K562 (cell line): ENCODE measurements at regions not wholly inside any gene's neighbourhood (a gene's known extent, or its start where the extent isn't known, plus 50 kb on each side); places are given as distances from the start of the nearest gene placed in this dataset.

Experiments used
- ATAC-seq: fragments of 200-7000 bp; cut with Tn5 transposase; 3 replicates; pipeline ENCODE4 v1.9.1; 2020; ENCODE audit warnings: moderate library complexity
- BruUV-seq: library from RNA; stranded (reverse); fragments of 400-500 nt; replicated peaks from 2 replicates; lab custom pipeline; 2021; lab: Mats Ljungman, UMichigan
- CTCF ChIA-PET: fragments of 300-600 bp; formaldehyde crosslinking; extraction: SDS; loops from one replicate; lab custom pipeline; 2021; ENCODE audit warnings: low intra/inter-chr PET ratio; lab: Yijun Ruan, JAX
- POLR2A ChIA-PET: fragments of 300-600, 350-650 bp; sonication (Branson Sonifier 250); formaldehyde crosslinking; extraction: SDS; loops from one replicate; lab custom pipeline; 2021; ENCODE audit warnings: antibody characterized with exemption, inconsistent platforms; lab: Yijun Ruan, JAX
- DNase-seq, 4 experiments: peaks; one replicate each; pipeline versions ENCODE4 v3.0.0 to v3.0.0-alpha.2; 2011 to 2018; ENCODE audit warnings: low spot score in 3 of 4, mixed read lengths in 3 of 4; ENCODE audit errors: extremely low read depth in 1 of 4
- FAIRE-seq: peaks from 2 replicates; lab custom pipeline; 2011; peaks lifted over from hg19 to GRCh38; lab: Jason Lieb, UNC
- H2AFZ ChIP-seq: 2 replicates; pipeline ENCODE4 v1.6.0; 2011; ENCODE audit warnings: low read depth, low read length, control low read depth, inconsistent platforms
- H3K27ac ChIP-seq: fragments of 200-600 bp; 3 replicates; pipeline ENCODE4 v1.8.0; 2011; ENCODE audit warnings: low read depth, mild to moderate bottlenecking, control low read depth, inconsistent platforms, low read length, moderate library complexity, mixed read lengths; ENCODE audit errors: extremely low read depth
- H3K27me3 ChIP-seq, 2 experiments: fragments of 300-600 bp in 1 of 2; 2 replicates in 1 of 2; 3 replicates in 1 of 2; pipeline versions ENCODE4 v1.6.0 to v1.8.0; 2011; ENCODE audit warnings: inconsistent platforms in 2 of 2, low read length in 2 of 2, mild to moderate bottlenecking in 1 of 2, mixed read lengths in 1 of 2, moderate library complexity in 1 of 2; ENCODE audit not compliant: control insufficient read depth in 2 of 2, insufficient read depth in 2 of 2
- H3K36me3 ChIP-seq: fragments of 300-600 bp; 3 replicates; pipeline ENCODE4 v1.8.0; 2011; ENCODE audit warnings: mild to moderate bottlenecking, low read length, inconsistent platforms; ENCODE audit not compliant: control insufficient read depth, insufficient read depth
- H3K4me1 ChIP-seq, 2 experiments: fragments of 200-600 bp in 1 of 2; replicated peaks in 1 of 2; 2 replicates in 1 of 2; 3 replicates in 1 of 2; pipeline versions ENCODE4 v1.5.1 to v1.8.0; 2011; ENCODE audit warnings: inconsistent platforms in 2 of 2, low read length in 2 of 2, mild to moderate bottlenecking in 1 of 2, mixed read lengths in 1 of 2, moderate library complexity in 1 of 2; ENCODE audit not compliant: control insufficient read depth in 2 of 2, insufficient read depth in 2 of 2
- H3K4me2 ChIP-seq: 2 replicates; pipeline ENCODE4 v1.6.1; 2011; ENCODE audit warnings: low read length, control low read depth, inconsistent platforms, mixed read lengths; ENCODE audit not compliant: insufficient read depth
- H3K4me3 ChIP-seq: fragments of 200-600 bp; sonication (generic), shearing (Covaris generic); 2 replicates; pipeline ENCODE4 v1.5.1; 2016; ENCODE audit warnings: control low read depth, inconsistent platforms
- H3K79me2 ChIP-seq: fragments of 200-600 bp; 3 replicates; pipeline ENCODE4 v1.8.0; 2011; ENCODE audit warnings: low read length, inconsistent platforms; ENCODE audit not compliant: control insufficient read depth, insufficient read depth
- H3K9ac ChIP-seq, 2 experiments: 2 replicates each; pipeline versions ENCODE4 v1.6.0 to v1.6.1; 2011; ENCODE audit warnings: low read depth in 2 of 2, low read length in 2 of 2, control low read depth in 1 of 2, inconsistent platforms in 1 of 2, mild to moderate bottlenecking in 1 of 2, mixed read lengths in 1 of 2; ENCODE audit not compliant: insufficient read depth in 1 of 2
- H3K9me1 ChIP-seq: one replicate; pipeline ENCODE4 v1.6.0; 2011; ENCODE audit warnings: inconsistent platforms, mild to moderate bottlenecking, low read length, moderate library complexity; ENCODE audit not compliant: control insufficient read depth, insufficient read depth
- H3K9me3 ChIP-seq: replicated peaks from 2 replicates; pipeline ENCODE4 v1.5.1; 2011; ENCODE audit warnings: low read depth, low read length, inconsistent platforms; ENCODE audit not compliant: control insufficient read depth, insufficient read depth
- H4K20me1 ChIP-seq: replicated peaks from 2 replicates; pipeline ENCODE4 v1.6.1; 2011; ENCODE audit warnings: low read length, inconsistent platforms, mixed read lengths; ENCODE audit not compliant: control insufficient read depth, insufficient read depth
- DMBX1 ChIP-seq: fragments of 250-450 bp; sonication (Bioruptor Pico); IDR thresholded peaks from 2 replicates; pipeline ENCODE4 v1.8.0; 2022; ENCODE audit warnings: inconsistent platforms, mild to moderate bottlenecking, moderate library complexity, borderline replicate concordance
- HCFC1 ChIP-seq: IDR thresholded peaks from 2 replicates; pipeline ENCODE4 v1.6.1; 2012; ENCODE audit warnings: low read depth, low read length, improper control_type of control experiment
- NRF1 ChIP-seq, 2 experiments: fragments of 450-650 bp; IDR thresholded peaks in 1 of 2; conservative IDR thresholded peaks in 1 of 2; 2 replicates each; pipeline ENCODE4 v1.6.1; 2014; ENCODE audit warnings: mild to moderate bottlenecking in 2 of 2
- PHB2 ChIP-seq: fragments of 450-650 bp; IDR thresholded peaks from 2 replicates; pipeline ENCODE4 v1.6.1; 2017; ENCODE audit warnings: low read depth
- PPARD ChIP-seq: fragments of 250-450 bp; sonication (Bioruptor Pico); IDR thresholded peaks from 2 replicates; pipeline ENCODE4 v1.8.0; 2022; ENCODE audit warnings: inconsistent platforms, mild to moderate bottlenecking, moderate library complexity
- RFX5 ChIP-seq: IDR thresholded peaks from 2 replicates; pipeline ENCODE4 v1.6.1; 2011; ENCODE audit warnings: low read depth, mild to moderate bottlenecking, improper control_type of control experiment, low read length
- TRIM24 ChIP-seq, 2 experiments: fragments of 450-650 bp; IDR thresholded peaks; 2 replicates each; pipeline ENCODE4 v1.6.1; 2016
- TSC22D4 ChIP-seq: fragments of 450-650 bp; IDR thresholded peaks from 2 replicates; pipeline ENCODE4 v1.6.1; 2016; ENCODE audit warnings: missing genetic modification characterization, missing biosample characterization, control low read depth
- WGBS: fragments of 100-300 bp; shearing (Covaris generic); methylation state at CpG from one replicate; pipeline ENCODE4 v1.1.6; 2016; ENCODE audit warnings: low coverage, mixed read lengths; ENCODE audit not compliant: insufficient coverage; ENCODE audit errors: missing lambda C conversion rate; 5-methylcytosine and 5-hydroxymethylcytosine counted together
- in situ Hi-C: fragments of 300-500 bp; cut with MboI; formaldehyde crosslinking; loops from 4 replicates; pipeline ENCODE4 v1.15.0; 2018; ENCODE audit warnings: inconsistent platforms, mixed read lengths
- intact Hi-C: fragments of 100-400 bp; cut with micrococcal nuclease; formaldehyde crosslinking; loops from 2 replicates; pipeline ENCODE4 v1.14.2; 2022
- TF ChIP-seq, protein P1 (sequence below): sonication (generic); formaldehyde crosslinking; IDR thresholded peaks from 2 replicates; pipeline ENCODE4 v1.8.0; 2022; ENCODE audit warnings: mild to moderate bottlenecking, missing genetic modification reagents
- TF ChIP-seq, protein P2 (sequence below): fragments of 250-450 bp; sonication (Bioruptor Pico); IDR thresholded peaks from 2 replicates; pipeline ENCODE4 v1.6.1; 2021; ENCODE audit warnings: mild to moderate bottlenecking
- TF ChIP-seq, protein P3 (sequence below): fragments of 450-650 bp; IDR thresholded peaks from 2 replicates; pipeline ENCODE4 v1.6.1; 2016; ENCODE audit warnings: borderline replicate concordance
- TF ChIP-seq, protein P4 (sequence below): fragments of 250-450 bp; sonication (Bioruptor Pico); IDR thresholded peaks from 2 replicates; pipeline ENCODE4 v1.8.0; 2022; ENCODE audit warnings: moderate library complexity, mild to moderate bottlenecking, inconsistent platforms
- TF ChIP-seq, protein P5 (sequence below): fragments of 200-800 bp; sonication (Bioruptor generic); IDR thresholded peaks from 2 replicates; pipeline ENCODE4 v1.6.1; 2017; ENCODE audit warnings: missing genetic modification characterization, missing compliant biosample characterization
- TF ChIP-seq, protein P6 (sequence below): IDR thresholded peaks from 2 replicates; pipeline ENCODE4 v1.6.1; 2011; ENCODE audit warnings: borderline replicate concordance, low read depth, mild to moderate bottlenecking, moderate library complexity, low read length; ENCODE audit not compliant: insufficient read depth, poor library complexity, severe bottlenecking

DNA sequence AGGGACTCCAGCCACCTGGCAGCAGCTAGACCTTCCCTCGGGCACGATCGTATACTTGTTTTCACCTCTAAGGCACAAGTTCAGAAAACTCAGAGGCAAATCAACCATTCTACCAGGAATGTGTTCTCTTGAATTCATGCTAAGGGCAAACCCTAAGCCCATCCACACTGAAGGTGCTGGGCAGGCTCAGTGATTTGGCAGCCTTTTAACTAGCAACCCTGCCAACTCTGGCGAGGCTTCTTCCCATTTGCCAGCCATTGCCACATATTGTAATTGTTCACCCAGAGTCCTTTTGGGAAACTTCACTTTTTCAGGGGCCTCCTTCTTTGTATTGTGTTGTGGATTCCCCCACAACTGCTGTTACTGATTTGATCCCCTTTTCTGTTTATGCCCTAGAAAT lies 298.6 kb upstream of the LDB2 start:
- intact Hi-C loops = loop anchor here (10.0 kb wide), 1 partner anchor 238 kb away; no protein-coding TSS in a partner anchor
- Histone ChIP-seq H3K9me3 (no peaks in the 10 kb centered on the region), H2AFZ (no peak overlapping the region), H3K4me2 (no peak overlapping the region), H3K27me3 (no peaks in the 10 kb centered on the region), H3K36me3 (no peaks in the 10 kb centered on the region), H3K79me2 (no peaks in the 10 kb centered on the region), H3K9ac (no peak overlapping the region), H3K9me1 (no peaks in the 10 kb centered on the region), H3K27ac (no peak overlapping the region), H3K4me3 (no peak overlapping the region), H3K4me1 (no peaks in the 10 kb centered on the region), H4K20me1 (no peaks in the 10 kb centered on the region)
- POLR2A ChIA-PET = no interaction called here
- 3% methylated on average over 4 of the region's 4 CpGs for WGBS
- no TSS peak for BruUV-seq
- no peak for FAIRE-seq
- CTCF ChIA-PET = no interaction called here
- in situ Hi-C loops = no loop called here
- no peak for ATAC-seq
- DNase-seq = no peak
- TF ChIP-seq TRIM24 (IDR thresholded peaks at IDR 0.05) = no peak
- TF ChIP-seq DMBX1 (CRISPR knock-in tag) = no peak
- TF ChIP-seq RFX5 = no peak
- TF ChIP-seq PHB2 = no peak
- TF ChIP-seq HCFC1 = no peak
- TF ChIP-seq, protein P1, sequence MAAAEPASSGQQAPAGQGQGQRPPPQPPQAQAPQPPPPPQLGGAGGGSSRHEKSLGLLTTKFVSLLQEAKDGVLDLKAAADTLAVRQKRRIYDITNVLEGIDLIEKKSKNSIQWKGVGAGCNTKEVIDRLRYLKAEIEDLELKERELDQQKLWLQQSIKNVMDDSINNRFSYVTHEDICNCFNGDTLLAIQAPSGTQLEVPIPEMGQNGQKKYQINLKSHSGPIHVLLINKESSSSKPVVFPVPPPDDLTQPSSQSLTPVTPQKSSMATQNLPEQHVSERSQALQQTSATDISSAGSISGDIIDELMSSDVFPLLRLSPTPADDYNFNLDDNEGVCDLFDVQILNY (CRISPR knock-in tag) = no peak
- no peak for TF ChIP-seq TSC22D4
- TF ChIP-seq, protein P2, sequence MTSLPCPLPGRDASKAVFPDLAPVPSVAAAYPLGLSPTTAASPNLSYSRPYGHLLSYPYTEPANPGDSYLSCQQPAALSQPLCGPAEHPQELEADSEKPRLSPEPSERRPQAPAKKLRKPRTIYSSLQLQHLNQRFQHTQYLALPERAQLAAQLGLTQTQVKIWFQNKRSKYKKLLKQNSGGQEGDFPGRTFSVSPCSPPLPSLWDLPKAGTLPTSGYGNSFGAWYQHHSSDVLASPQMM (CRISPR knock-in tag) = no peak
- TF ChIP-seq, protein P3, sequence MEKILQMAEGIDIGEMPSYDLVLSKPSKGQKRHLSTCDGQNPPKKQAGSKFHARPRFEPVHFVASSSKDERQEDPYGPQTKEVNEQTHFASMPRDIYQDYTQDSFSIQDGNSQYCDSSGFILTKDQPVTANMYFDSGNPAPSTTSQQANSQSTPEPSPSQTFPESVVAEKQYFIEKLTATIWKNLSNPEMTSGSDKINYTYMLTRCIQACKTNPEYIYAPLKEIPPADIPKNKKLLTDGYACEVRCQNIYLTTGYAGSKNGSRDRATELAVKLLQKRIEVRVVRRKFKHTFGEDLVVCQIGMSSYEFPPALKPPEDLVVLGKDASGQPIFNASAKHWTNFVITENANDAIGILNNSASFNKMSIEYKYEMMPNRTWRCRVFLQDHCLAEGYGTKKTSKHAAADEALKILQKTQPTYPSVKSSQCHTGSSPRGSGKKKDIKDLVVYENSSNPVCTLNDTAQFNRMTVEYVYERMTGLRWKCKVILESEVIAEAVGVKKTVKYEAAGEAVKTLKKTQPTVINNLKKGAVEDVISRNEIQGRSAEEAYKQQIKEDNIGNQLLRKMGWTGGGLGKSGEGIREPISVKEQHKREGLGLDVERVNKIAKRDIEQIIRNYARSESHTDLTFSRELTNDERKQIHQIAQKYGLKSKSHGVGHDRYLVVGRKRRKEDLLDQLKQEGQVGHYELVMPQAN = no peak
- TF ChIP-seq, protein P4, sequence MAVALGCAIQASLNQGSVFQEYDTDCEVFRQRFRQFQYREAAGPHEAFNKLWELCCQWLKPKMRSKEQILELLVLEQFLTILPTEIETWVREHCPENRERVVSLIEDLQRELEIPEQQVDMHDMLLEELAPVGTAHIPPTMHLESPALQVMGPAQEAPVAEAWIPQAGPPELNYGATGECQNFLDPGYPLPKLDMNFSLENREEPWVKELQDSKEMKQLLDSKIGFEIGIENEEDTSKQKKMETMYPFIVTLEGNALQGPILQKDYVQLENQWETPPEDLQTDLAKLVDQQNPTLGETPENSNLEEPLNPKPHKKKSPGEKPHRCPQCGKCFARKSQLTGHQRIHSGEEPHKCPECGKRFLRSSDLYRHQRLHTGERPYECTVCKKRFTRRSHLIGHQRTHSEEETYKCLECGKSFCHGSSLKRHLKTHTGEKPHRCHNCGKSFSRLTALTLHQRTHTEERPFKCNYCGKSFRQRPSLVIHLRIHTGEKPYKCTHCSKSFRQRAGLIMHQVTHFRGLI (CRISPR knock-in tag) = no peak
- TF ChIP-seq PPARD (CRISPR knock-in tag) = no peak
- TF ChIP-seq, protein P5, sequence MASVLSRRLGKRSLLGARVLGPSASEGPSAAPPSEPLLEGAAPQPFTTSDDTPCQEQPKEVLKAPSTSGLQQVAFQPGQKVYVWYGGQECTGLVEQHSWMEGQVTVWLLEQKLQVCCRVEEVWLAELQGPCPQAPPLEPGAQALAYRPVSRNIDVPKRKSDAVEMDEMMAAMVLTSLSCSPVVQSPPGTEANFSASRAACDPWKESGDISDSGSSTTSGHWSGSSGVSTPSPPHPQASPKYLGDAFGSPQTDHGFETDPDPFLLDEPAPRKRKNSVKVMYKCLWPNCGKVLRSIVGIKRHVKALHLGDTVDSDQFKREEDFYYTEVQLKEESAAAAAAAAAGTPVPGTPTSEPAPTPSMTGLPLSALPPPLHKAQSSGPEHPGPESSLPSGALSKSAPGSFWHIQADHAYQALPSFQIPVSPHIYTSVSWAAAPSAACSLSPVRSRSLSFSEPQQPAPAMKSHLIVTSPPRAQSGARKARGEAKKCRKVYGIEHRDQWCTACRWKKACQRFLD (CRISPR knock-in tag) = no peak
- no peak for TF ChIP-seq NRF1 (conservative IDR thresholded peaks at IDR 0.05 in 1 of 2, IDR thresholded peaks at IDR 0.05 in 1 of 2)
- TF ChIP-seq, protein P6, sequence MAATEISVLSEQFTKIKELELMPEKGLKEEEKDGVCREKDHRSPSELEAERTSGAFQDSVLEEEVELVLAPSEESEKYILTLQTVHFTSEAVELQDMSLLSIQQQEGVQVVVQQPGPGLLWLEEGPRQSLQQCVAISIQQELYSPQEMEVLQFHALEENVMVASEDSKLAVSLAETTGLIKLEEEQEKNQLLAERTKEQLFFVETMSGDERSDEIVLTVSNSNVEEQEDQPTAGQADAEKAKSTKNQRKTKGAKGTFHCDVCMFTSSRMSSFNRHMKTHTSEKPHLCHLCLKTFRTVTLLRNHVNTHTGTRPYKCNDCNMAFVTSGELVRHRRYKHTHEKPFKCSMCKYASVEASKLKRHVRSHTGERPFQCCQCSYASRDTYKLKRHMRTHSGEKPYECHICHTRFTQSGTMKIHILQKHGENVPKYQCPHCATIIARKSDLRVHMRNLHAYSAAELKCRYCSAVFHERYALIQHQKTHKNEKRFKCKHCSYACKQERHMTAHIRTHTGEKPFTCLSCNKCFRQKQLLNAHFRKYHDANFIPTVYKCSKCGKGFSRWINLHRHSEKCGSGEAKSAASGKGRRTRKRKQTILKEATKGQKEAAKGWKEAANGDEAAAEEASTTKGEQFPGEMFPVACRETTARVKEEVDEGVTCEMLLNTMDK = no peak
